ENCODE measurements at regions not wholly inside any gene's neighbourhood (a gene's known extent, or its start where the extent isn't known, plus 50 kb on each side); places are given as distances from the start of the nearest gene placed in this dataset.

- TF ChIP-seq RAD51 (IDR thresholded peaks at IDR 0.05) (no peak), CEBPB (IDR thresholded peaks at IDR 0.05; ENCODE audit: borderline replicate concordance in 1 of 2, low read depth in 2 of 2, low read length in 2 of 2) (no peak), ZNF217 (IDR thresholded peaks at IDR 0.05) (no peak), CBX5 (IDR thresholded peaks at IDR 0.05; ENCODE audit: low read depth) (no peak), JUNB (IDR thresholded peaks at IDR 0.05) (no peak), EZH2 (IDR thresholded peaks at IDR 0.05; ENCODE audit: borderline replicate concordance, control insufficient read depth, low read depth, low read length) (no peak), CTCF (IDR thresholded peaks at IDR 0.05 in 2 of 3, conservative IDR thresholded peaks at IDR 0.05 in 1 of 3; ENCODE audit: control insufficient read depth in 2 of 3, extremely low read depth in 1 of 3, insufficient read depth in 1 of 3, low read depth in 3 of 3, low read length in 3 of 3) (no peak), CHD4 (IDR thresholded peaks at IDR 0.05) (no peak)
These were observed 188.9 kb downstream of the IRF8 start for GRCh38 chr16:86087896-86088230.

All from GM12878 (cell line).